SH-SY5Y (cell line): ENCODE measurements at regions not wholly inside any gene's neighbourhood (a gene's known extent, or its start where the extent isn't known, plus 50 kb on each side); places are given as distances from the start of the nearest gene placed in this dataset.

Experiments used
- GATA2 ChIP-seq: IDR thresholded peaks from 2 replicates; pipeline ENCODE4 v1.6.1; 2011; ENCODE audit warnings: mild to moderate bottlenecking, low read depth, low read length
- GATA3 ChIP-seq: IDR thresholded peaks from 2 replicates; pipeline ENCODE4 v1.6.1; 2011; ENCODE audit warnings: low read depth, mild to moderate bottlenecking, low read length, moderate library complexity

GRCh38 chr12:9367201-9367600, 159.0 kb upstream of the PZP start:
- no peak for TF ChIP-seq GATA2
- TF ChIP-seq GATA3, result no peak
